Motor neuron (in vitro differentiated cells): ENCODE measurements at regions not wholly inside any gene's neighbourhood (a gene's known extent, or its start where the extent isn't known, plus 50 kb on each side); places are given as distances from the start of the nearest gene placed in this dataset.

ENCODE experiments used
- ATAC-seq, 8 experiments: fragments of 200-7000 bp; cut with Tn5 transposase; replicated peaks in 6 of 8; 2 replicates each; pipeline ENCODE4 v1.8.0; 2021; ENCODE audit warnings: mild to moderate bottlenecking in 8 of 8, moderate library complexity in 8 of 8
- H3K27ac ChIP-seq, 2 donors: fragments of 250-450 bp; sonication (Bioruptor Pico); 2 replicates each; pipeline ENCODE4 v1.9.0; 2021; ENCODE audit warnings: antibody characterized with exemption in 2 of 2, mild to moderate bottlenecking in 2 of 2, moderate library complexity in 1 of 2
- H3K4me1 ChIP-seq, 2 donors: fragments of 250-450 bp; sonication (Bioruptor Pico); replicated peaks in 1 of 2; 2 replicates each; pipeline ENCODE4 v1.6.1; 2021; ENCODE audit warnings: antibody characterized with exemption in 2 of 2, mild to moderate bottlenecking in 2 of 2, moderate library complexity in 1 of 2
- H3K4me3 ChIP-seq, 5 donors: fragments of 250-450 bp; sonication (Bioruptor Pico); 2 replicates each; pipeline ENCODE4 v1.9.0; 2021; ENCODE audit warnings: antibody characterized with exemption in 5 of 5, mild to moderate bottlenecking in 5 of 5, moderate library complexity in 4 of 5
- WGBS, 10 experiments: fragments of 450-650 bp; shearing (Covaris generic); methylation state at CpG; one replicate each; pipeline ENCODE4 v1.0.0; 2022; 5-methylcytosine and 5-hydroxymethylcytosine counted together
- in situ Hi-C, 9 experiments: fragments of 400-800 bp; cut with MboI; loops; one replicate each; pipeline ENCODE4 v1.15.0; 2021; ENCODE audit warnings: low sequenced_read_pairs in 9 of 9, low pct_unique_long_range_greater_than_20kb in 2 of 9; ENCODE audit not compliant: unreplicated experiment in 9 of 9

DNA sequence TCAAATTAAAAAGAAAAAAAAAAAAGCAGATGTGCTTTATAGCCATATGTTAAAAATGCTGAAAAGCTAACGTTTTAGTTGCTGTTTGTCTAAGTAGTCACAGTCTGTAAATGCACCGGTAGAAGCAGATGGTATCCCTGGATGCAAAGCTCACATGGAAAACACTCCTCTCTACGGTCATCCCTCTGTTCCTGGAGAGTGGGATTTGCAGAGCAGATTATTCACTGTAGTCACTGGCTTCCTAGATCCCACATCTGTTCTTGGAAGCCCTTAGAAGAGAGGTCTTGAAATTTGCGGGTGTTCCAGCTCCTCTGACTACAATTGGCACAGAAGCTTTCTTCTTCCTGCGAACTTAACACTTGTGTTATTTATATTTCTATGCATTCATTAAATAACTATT, 186.6 kb downstream of the PMP22 start:
- ATAC-seq, result peak in 2 of 8 experiments; percentile 59 to 67
- Histone ChIP-seq H3K27ac (no peak overlapping the region), H3K4me3 (no peak overlapping the region), H3K4me1 (peaks cover 2 to 7% of the 10 kb centered on the region in 2 donors)
- in situ Hi-C loops, result no loop called here
- WGBS, 10 experiments, result 10 to 100% (median 57%) methylated on average over 1 to 5 of the region's 5 CpGs

DNA sequence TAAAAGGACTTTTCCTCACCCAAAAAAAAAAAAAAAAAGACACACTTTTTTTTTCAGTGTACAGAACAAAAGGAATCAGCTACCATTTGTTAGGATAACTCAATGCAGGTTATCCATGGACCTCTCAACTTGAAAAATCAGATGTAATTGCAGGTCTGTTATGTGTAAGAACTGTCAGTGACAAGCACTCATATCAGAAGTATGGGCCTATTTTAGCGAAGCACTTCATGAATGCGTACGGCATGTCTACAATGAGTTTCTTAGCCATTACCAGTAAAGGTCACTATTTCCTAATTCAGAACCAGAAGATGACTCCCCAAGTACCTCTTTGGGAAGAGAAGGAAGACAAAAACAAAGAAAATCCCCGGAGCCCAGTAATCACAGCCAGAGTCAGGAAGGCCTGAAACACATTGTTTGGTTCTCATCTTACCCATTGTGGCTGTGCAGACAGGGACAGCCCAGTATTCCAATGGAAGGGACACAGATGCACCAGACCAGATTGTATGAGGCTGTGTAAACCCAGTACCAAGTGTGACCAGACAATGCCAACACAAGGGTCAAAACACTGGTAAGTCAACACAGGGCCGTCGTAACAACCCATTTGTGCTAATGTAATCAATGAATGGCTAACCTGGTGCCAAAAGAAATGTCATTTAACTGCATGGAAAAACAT, 188.0 kb downstream of the PMP22 start:
- in situ Hi-C loops, result no loop called here
- H3K4me1 ChIP-seq, result no peaks in the 10 kb centered on the region
- no peak overlapping the region for H3K27ac ChIP-seq
- 50 to 100% (median 85%) methylated on average over 2 to 6 of the region's 6 CpGs; no CpG with 5 or more reads in 2 of the 10 experiments for WGBS, 10 experiments
- no peak overlapping the region for H3K4me3 ChIP-seq
- peak in 1 of 8 experiments; percentile 66 for ATAC-seq

DNA sequence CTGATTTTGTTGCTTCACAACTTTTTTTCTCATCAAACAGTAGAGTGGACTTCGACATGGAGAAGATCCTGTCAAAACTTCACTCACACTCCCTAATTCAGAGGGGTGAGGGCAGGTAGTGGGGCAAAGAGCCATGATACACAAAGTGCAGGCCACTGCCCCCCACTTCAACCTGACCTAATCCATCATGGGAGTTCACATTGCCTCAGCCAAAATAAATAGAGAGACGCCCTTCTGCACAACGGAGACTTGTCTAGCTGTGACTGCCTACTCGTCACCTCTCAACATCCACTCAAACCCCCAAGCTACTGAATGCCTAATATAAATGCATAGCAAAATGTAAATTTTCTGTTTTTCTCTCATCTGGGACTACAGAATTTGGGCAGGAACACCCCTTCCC, 213.2 kb downstream of the PMP22 start:
- ATAC-seq, result peak in 3 of 8 experiments; percentile 48 to 92 (median 60)
- in situ Hi-C loops, result no loop called here
- WGBS, 10 experiments, result 0 to 100% (median 40%) methylated on average over 1 to 4 of the region's 4 CpGs; no CpG with 5 or more reads in 3 of the 10 experiments

GRCh38 chr17:15049795-15050160, 215.3 kb downstream of the PMP22 start:
- no peak overlapping the region for H3K4me3 ChIP-seq
- in situ Hi-C loops, result no loop called here
- H3K27ac ChIP-seq, result no peak overlapping the region
- 43 to 100% (median 65%) methylated on average over 1 to 5 of the region's 5 CpGs; no CpG with 5 or more reads in 5 of the 10 experiments for WGBS, 10 experiments
- ATAC-seq, result peak in 2 of 8 experiments; percentile 20 to 35
- peaks cover 13% of the 10 kb centered on the region in 2 donors for H3K4me1 ChIP-seq

More for the DNA sequence above, 213.2 kb downstream of the PMP22 start:
- Histone ChIP-seq H3K4me3 (no peak overlapping the region), H3K4me1 (peaks cover 13% of the 10 kb centered on the region in 2 donors), H3K27ac (no peak overlapping the region)

DNA sequence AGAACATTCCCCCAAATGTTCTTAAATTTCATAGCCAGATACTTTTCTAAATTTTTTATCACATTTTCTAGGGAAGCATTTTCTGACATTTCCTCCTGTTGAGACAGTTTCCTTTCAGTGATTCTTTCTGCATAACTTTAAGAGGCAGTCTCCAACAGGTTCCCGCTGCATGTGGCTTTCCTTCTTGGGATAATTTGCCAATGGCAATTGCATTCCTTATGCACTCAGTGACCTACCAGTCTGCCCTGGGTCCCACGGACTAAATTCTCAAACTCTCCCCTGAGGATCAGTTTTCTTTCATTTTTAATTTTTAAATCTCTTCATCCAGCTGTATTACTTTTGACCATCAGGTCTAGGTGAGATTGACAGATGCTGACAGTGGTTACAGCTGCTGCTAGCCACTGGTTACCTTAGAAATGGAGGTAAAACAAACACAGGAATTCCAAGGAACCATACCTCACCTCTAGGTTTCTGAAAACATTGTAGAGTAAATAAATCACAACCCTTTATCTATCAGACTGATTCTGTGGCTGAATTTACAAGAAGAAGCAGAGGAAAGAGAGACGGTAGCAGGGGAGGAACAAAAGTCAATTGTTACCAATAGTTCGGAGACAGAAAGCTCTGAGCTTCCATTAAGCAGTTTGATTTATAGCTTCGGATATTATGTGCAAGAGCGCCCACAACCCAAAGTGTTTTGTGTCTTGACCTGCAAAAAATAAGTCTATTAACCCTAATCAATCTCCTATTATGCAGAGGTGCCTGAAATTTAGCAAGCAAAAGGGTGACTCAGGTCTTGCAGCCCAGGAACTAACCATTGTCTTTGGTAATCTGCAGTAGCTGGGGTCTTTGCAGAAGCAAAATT, 216.0 kb downstream of the PMP22 start:
- in situ Hi-C loops, result no loop called here
- Histone ChIP-seq H3K4me1 (peaks cover 13% of the 10 kb centered on the region in 2 donors), H3K27ac (no peak overlapping the region), H3K4me3 (no peak overlapping the region)
- WGBS, 10 experiments, result 4 to 77% (median 18%) methylated on average over 2 to 6 of the region's 6 CpGs
- ATAC-seq, result peak in 6 of 8 experiments; percentile 31 to 76 (median 63)

DNA sequence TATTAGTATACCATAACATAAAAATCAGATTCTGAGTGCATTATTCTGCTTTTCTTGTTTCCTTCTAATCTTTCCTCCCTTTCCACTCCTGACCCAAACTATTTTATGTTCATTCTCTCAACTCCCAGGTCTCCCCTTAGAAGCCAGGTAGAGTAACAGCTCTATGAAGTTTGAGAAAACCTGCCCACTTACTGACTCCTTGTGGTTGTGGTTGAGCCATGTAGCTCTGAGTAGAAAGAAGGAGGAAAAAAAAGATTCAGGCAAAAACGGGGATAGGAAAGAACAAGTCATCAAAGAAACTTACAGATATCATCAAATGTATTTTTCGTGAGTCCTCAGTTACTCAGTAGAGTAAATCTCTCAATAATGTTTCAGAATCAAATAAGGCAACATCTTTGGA, 216.7 kb downstream of the PMP22 start:
- in situ Hi-C loops, result no loop called here
- Histone ChIP-seq H3K27ac (no peak overlapping the region), H3K4me3 (no peak overlapping the region), H3K4me1 (peaks cover 13% of the 10 kb centered on the region in 2 donors)
- ATAC-seq, result no peak
- 19 to 83% (median 53%) methylated on average over 1 to 2 of the region's 2 CpGs for WGBS, 10 experiments

- ATAC-seq, result peak in 3 of 8 experiments; percentile 47 to 74 (median 60)
- H3K4me3 ChIP-seq, result no peak overlapping the region
- in situ Hi-C loops, result no loop called here
- 48 to 88% (median 73%) methylated on average over 1 to 4 of the region's 6 CpGs; no CpG with 5 or more reads in 4 of the 10 experiments for WGBS, 10 experiments
- no peak overlapping the region for H3K27ac ChIP-seq
- peaks cover 0 to 8% of the 10 kb centered on the region in 2 donors for H3K4me1 ChIP-seq
Observed at GRCh38 chr17:15042311-15042710, 222.8 kb downstream of the PMP22 start.

DNA sequence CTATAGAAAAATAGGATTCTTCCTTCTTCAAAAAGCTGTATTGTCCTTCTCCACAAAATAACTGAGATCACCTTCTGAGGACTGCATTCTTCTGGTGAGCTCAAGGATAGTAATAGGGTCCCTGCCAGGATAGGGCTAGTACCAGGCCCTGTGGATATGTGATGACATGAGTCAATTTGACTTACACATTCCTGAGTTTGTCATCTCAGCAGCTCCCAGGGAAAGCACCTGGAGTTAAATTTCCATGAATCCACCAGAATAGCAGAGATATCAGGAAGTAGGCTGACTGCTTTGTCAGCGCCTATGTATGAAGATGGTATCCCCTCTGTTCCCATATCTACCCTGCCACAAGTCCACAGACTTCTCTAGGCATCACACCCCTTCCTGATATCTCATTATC, 225.8 kb downstream of the PMP22 start:
- no peak overlapping the region for H3K4me3 ChIP-seq
- peaks cover 0 to 8% of the 10 kb centered on the region in 2 donors for H3K4me1 ChIP-seq
- WGBS, 10 experiments, result 90 to 100% (median 100%) methylated on average over 1 of the region's 1 CpG; no CpG with 5 or more reads in 5 of the 10 experiments
- H3K27ac ChIP-seq, result no peak overlapping the region
- ATAC-seq, result no peak
- in situ Hi-C loops, result no loop called here

- 0 to 100% (median 33%) methylated on average over 1 to 5 of the region's 5 CpGs; no CpG with 5 or more reads in 1 of the 10 experiments for WGBS, 10 experiments
- peak in 7 of 8 experiments; percentile 19 to 90 (median 59) for ATAC-seq
- in situ Hi-C loops, result no loop called here
- H3K4me1 ChIP-seq, result peaks cover 0 to 11% of the 10 kb centered on the region in 2 donors
- H3K4me3 ChIP-seq, result no peak overlapping the region
- H3K27ac ChIP-seq, result no peak overlapping the region
Observed at GRCh38 chr17:15038656-15039055, 226.5 kb downstream of the PMP22 start.

DNA sequence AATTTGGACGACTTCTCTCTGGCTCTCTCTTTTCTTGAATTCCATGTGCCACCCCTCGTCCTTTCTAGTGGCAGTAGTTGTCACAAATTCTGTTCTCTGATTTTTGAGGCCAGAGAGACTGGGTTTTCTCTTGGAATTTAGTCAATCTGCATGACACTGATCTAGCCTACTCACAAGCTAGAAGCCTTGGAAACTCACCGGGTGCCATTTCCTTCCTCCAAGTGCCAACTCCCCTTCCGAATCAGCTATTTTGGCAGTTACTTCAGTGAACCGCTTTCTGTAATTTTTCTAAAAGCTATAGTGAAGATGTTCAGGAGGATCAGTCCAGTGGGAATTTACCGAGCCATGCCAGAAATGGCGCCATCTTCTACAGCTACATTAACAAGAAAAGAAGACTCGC, 228.9 kb downstream of the PMP22 start:
- in situ Hi-C loops, result no loop called here
- Histone ChIP-seq H3K4me3 (no peak overlapping the region), H3K4me1 (peaks cover 0 to 3% of the 10 kb centered on the region in 2 donors), H3K27ac (no peak overlapping the region)
- no peak for ATAC-seq
- WGBS, 10 experiments, result 65 to 100% (median 82%) methylated on average over 1 to 8 of the region's 8 CpGs

- no peak overlapping the region for H3K27ac ChIP-seq
- no peak overlapping the region for H3K4me3 ChIP-seq
- no peak for ATAC-seq
- 7 to 89% (median 34%) methylated on average over 1 to 3 of the region's 3 CpGs for WGBS, 10 experiments
- H3K4me1 ChIP-seq, result peaks cover 0 to 3% of the 10 kb centered on the region in 2 donors
- in situ Hi-C loops, result no loop called here
Observed at GRCh38 chr17:15031975-15032374, 233.2 kb downstream of the PMP22 start.

DNA sequence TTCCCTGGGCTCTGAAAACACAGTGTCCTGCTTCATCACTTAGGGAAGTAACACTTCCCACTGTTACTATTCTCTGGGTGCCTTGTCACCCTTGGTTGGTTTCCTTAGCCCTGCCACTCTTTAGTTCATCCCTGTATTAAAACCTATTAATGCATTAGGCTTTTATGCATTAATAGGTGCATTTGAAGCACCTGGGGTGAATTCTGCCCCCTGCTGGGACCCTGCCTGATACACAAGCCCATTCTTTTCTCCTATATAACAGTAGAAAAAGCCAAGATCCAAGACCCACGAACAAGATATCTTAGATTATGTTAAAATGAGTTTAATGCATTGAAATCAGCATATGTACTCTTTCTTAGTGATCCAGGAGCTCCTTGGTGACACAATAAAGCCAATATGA, 235.7 kb downstream of the PMP22 start:
- WGBS, 10 experiments, result 40 to 100% (median 83%) methylated on average over 1 of the region's 1 CpG; no CpG with 5 or more reads in 7 of the 10 experiments

DNA sequence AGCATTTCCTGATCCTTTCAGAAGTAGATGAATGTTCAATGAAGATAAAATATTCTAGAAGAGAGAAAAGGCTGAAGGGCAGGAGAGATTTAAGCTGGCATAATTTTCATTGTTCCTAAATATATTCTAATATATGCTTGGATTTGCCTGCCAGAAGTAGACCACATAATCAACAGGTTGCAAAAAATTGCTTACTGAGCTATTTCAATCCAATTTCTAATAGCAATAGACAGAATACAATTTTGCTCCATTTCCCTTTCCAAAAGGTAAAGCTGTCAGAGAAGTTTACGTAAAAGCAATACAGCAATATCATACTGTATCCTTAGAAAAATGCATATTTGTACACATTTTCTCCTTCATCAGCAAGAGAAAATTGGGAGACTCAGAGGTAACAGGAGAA, 237.3 kb downstream of the PMP22 start:
- no peak overlapping the region for H3K4me3 ChIP-seq
- H3K4me1 ChIP-seq, result no peaks in the 10 kb centered on the region
- 33 to 100% (median 100%) methylated on average over 1 of the region's 1 CpG; no CpG with 5 or more reads in 1 of the 10 experiments for WGBS, 10 experiments
- in situ Hi-C loops, result no loop called here
- ATAC-seq, result no peak
- no peak overlapping the region for H3K27ac ChIP-seq

More for the DNA sequence above, 235.7 kb downstream of the PMP22 start:
- Histone ChIP-seq H3K4me3 (no peak overlapping the region), H3K27ac (no peak overlapping the region), H3K4me1 (peaks cover 0 to 3% of the 10 kb centered on the region in 2 donors)
- ATAC-seq, result no peak
- in situ Hi-C loops, result no loop called here
